HG02798 (cell line): ENCODE measurements at regions not wholly inside any gene's neighbourhood (a gene's known extent, or its start where the extent isn't known, plus 50 kb on each side); places are given as distances from the start of the nearest gene placed in this dataset.
"Not testable (repeated sequence)": the region's sequence is repeated elsewhere in the genome, so short reads cannot be mapped to it uniquely, and the experiment has no call there.

Source experiments
- ATAC-seq: cut with Tn5 transposase; IDR thresholded peaks from one replicate; pipeline ENCODE4 v1.9.1; 2021; ENCODE audit warnings: mild to moderate bottlenecking; ENCODE audit not compliant: unreplicated experiment, poor library complexity

GRCh38 chr6:56727097-56727850 is 84.6 kb upstream of the DST start:
- ATAC-seq = no peak

- no peak for ATAC-seq
Measured at GRCh38 chr6:56725254-56725653, 82.6 kb upstream of the DST start.

- no peak for ATAC-seq
Measured at GRCh38 chr6:56724455-56724854, 81.8 kb upstream of the DST start.

GRCh38 chr6:56720882-56721281 is 78.2 kb upstream of the DST start:
- no peak for ATAC-seq

- ATAC-seq = not testable (repeated sequence)
Measured at GRCh38 chr6:56720202-56720601, 77.5 kb upstream of the DST start.

- not testable (repeated sequence) for ATAC-seq
Measured at GRCh38 chr6:56719315-56720058, 76.8 kb upstream of the DST start.

- no peak for ATAC-seq
Measured at GRCh38 chr6:56718236-56718635, 75.5 kb upstream of the DST start.

- ATAC-seq = no peak
Measured at GRCh38 chr6:56716229-56716628, 73.5 kb upstream of the DST start.

- no peak for ATAC-seq
Measured at GRCh38 chr6:56715741-56716140, 73.1 kb upstream of the DST start.

- no peak for ATAC-seq
Measured at GRCh38 chr6:56714982-56715456, 72.3 kb upstream of the DST start.

- ATAC-seq = peak; percentile 57
Measured at GRCh38 chr6:56714273-56714672, 71.6 kb upstream of the DST start.

GRCh38 chr6:56713254-56713672 is 70.6 kb upstream of the DST start:
- ATAC-seq = no peak

- no peak for ATAC-seq
Measured at GRCh38 chr6:56710967-56711366, 68.3 kb upstream of the DST start.

GRCh38 chr6:56709650-56710049 is 67.0 kb upstream of the DST start:
- ATAC-seq = no peak

- ATAC-seq = no peak
Measured at GRCh38 chr6:56708810-56709597, 66.3 kb upstream of the DST start.

GRCh38 chr6:56706981-56707726 is 64.5 kb upstream of the DST start:
- no peak for ATAC-seq

GRCh38 chr6:56699066-56699654 is 56.5 kb upstream of the DST start:
- ATAC-seq = no peak

- no peak for ATAC-seq
Measured at GRCh38 chr6:56695702-56696101, 53.0 kb upstream of the DST start.

- ATAC-seq = no peak
Measured at GRCh38 chr6:56694002-56694401, 51.3 kb upstream of the DST start.

- ATAC-seq = no peak
Measured at GRCh38 chr6:56693246-56693607, 50.5 kb upstream of the DST start.
